ENCODE measurements at regions not wholly inside any gene's neighbourhood (a gene's known extent, or its start where the extent isn't known, plus 50 kb on each side); places are given as distances from the start of the nearest gene placed in this dataset.
"Not testable (repeated sequence)": the region's sequence is repeated elsewhere in the genome, so short reads cannot be mapped to it uniquely, and the experiment has no call there.

DNA sequence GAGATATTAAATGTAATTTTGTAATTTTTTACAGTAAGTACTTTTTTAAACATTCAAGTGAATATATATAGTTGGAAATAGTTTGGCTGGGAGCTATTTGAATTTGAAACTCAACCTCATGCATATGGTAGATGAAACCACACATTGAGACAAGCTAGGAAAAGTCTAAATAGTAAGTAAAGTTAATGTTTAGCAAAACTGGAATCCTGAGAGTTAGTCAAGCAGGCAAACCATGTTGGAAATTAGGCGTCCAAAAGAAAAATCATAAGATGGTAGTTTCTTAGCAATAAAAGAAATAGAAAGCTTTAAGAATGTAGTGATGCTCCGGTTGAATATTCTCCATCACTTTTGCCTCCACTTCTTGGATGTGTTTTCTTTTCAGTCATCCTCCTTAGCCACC lies 657.1 kb upstream of the CDH10 start:
- ATAC-seq (ENCODE audit: poor library complexity) (no peak), DNase-seq (no peak)
- intact Hi-C loops (cut with DNase I) = no loop called here

DNA sequence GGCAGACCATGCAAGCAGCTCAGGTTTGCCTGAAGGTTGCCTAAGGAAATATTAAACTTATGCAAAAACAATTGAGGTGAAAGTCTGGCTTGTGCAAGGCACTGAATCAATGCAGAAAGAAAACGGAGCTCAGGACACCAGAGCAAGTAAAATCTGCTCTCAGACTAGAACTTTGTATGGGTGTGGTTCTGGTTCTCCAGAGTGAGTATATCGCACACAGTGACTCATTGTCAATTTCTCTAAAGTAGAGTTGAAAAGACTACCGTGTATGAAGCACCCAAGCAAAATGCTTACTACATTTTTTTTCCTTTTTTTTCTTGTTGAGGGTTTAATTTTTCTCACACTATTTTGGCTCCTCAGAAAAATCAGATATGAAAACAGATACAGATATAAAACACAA lies 650.3 kb upstream of the CDH10 start:
- DNase-seq = no peak
- intact Hi-C loops (cut with DNase I) = no loop called here
- no peak for ATAC-seq (ENCODE audit: poor library complexity)

DNA sequence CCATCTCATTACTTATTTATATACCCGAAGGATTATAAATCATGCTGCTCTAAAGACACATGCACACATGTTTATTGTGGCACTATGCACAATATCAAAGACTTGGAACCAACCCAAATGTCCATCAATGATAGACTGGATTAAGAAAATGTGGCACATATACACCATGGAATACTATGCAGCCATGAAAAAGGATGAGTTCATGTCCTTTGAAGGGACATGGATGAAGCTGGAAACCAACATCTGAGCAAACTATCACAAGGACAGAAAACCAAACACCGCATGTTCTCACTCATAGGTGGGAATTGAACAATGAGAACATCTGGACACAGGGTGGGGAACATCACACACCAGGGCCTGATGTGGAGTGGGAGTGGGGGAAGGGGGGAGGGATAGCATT lies 645.0 kb upstream of the CDH10 start:
- ATAC-seq (ENCODE audit: poor library complexity); DNase-seq; intact Hi-C loops (cut with DNase I): not testable (repeated sequence)

DNA sequence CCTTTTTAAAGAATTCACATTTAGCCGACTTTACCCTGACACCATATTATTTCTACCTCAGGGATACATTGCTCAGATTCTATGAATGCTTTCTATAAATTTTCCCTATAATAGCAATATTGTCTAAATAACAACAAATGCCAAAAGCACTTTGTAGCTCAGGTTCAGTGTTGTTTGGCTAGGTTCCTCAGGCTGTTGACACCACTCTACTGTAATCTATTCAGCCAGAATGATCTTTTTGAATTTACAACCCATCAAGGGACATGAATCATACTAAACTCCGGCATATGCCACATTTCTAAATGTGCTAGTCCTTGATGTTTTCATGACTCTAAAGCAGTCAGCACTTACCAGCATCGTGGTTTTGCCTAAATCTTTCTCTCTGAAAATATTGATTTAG lies 641.5 kb upstream of the CDH10 start:
- DNase-seq = no peak
- intact Hi-C loops (cut with DNase I) = no loop called here
- no peak for ATAC-seq (ENCODE audit: poor library complexity)

DNA sequence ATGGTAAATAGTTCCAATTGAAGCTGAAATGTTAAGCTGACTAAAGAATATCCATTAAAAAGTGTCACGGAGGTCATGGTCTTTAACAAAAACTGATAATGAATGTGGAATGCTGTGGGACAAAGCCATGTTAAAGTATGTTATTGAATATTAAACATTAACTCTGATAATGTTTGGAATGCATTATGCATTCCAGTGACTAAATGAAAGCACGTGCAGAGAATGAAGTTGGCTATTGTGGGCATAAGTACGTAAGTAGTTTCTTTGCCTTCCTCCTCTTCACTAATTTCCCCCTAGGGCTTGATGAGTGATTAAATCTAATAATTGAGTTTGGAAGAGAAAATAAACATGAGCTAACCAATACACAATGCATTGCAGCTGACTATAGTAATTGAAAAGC lies 640.4 kb upstream of the CDH10 start:
- ATAC-seq (ENCODE audit: poor library complexity) = no peak
- intact Hi-C loops (cut with DNase I) = no loop called here

DNA sequence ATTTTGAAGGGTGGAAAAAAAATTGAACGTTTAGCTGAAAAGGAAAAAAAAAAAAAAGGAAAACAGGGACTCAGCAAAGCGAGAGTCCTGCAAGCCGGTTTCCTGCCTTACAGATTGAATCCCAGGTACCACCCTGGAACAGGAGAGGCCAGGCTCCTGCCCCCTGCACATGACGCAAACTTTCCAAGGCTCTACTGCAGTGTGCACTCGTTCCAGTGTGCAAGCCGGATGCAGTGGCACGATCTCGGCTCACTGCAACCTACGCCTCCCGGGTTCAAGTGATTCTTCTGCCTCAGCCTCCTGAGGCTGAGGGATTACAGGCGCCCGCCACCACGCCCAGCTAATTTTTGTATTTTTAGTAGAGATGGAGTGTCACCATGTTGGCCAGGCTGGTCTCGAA lies 618.7 kb upstream of the CDH10 start:
- ATAC-seq (ENCODE audit: poor library complexity); intact Hi-C loops (cut with DNase I); DNase-seq: not testable (repeated sequence)

More for the DNA sequence above, 640.4 kb upstream of the CDH10 start:
- no peak for DNase-seq

DNA sequence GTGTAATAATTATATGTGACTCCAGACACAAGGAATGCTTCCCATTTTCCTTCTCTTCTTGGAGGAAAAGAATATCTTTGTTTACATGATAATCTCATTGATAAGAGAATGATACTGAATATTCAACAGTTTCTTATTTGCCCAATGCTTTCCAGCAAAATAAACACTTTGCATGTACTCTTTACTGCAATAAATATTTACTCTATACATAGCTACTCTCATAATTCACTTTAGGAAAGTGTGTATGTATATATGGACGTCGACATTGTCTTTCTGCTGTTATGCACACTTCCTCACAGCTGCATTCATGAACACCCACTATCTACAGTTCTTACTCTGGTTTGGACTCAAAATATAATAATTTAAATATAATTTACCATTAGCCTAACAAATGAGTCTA lies 617.4 kb upstream of the CDH10 start:
- ATAC-seq (ENCODE audit: poor library complexity) (no peak), DNase-seq (no peak)
- intact Hi-C loops (cut with DNase I) = no loop called here

DNA sequence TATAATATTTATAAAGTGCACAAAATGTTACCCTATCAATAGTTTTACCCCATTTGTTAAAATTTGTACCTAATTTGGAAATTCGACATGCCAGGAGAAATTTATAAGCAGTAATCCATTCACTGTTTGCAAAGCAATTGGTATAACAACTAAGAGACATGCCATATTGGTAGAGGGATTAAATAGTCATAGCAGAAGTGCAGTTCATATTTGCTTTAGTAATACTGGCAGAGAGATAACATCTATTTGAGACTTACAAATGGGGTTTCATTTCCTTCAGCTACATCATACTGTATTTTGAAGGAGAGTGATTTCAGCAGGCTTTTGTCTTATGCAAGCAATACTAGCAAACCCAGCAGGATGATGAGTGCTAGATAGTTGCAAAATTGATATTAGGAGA lies 610.4 kb upstream of the CDH10 start:
- no peak for ATAC-seq (ENCODE audit: poor library complexity)
- intact Hi-C loops (cut with DNase I) = no loop called here

DNA sequence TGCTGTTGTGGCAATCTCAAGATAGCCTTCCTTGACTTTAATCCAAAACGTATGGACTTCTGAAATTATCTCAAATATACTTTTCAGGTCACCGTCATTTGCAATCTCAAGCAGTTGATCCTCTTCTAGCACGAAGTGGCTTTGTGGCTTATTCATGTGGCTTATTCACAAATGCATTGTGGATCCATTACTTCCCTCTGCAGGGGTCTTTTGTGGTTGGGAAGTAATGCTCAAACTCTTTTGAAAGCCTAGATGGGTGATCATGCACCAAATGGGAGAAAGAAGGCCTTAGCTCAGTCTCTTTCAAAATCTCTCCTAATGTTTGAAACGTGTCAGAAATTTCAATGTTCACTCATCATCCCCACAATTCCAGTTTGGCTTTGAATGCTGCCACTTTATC lies 597.2 kb upstream of the CDH10 start:
- intact Hi-C loops (cut with DNase I) = no loop called here
- DNase-seq = no peak
- ATAC-seq (ENCODE audit: poor library complexity) = no peak

More for the DNA sequence above, 610.4 kb upstream of the CDH10 start:
- no peak for DNase-seq

DNA sequence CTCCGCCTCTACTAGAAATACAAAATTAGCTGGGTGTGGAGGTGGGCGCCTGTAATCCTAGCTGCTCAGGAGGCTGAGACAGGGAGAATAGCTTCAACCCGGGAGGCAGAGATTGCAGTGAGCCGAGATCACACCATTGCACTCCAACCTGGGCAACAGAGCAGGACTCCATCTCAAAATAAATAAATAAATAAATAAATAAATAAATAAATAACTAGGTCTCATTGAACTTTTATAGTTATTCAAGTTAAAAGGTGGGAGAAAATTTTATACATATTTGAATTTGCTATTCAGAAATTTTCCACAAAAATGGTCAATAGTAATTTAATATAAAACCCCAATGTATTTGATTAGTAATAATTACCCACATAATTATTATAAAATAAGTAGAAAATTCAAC lies 593.9 kb upstream of the CDH10 start:
- ATAC-seq (ENCODE audit: poor library complexity); intact Hi-C loops (cut with DNase I); DNase-seq: not testable (repeated sequence)

DNA sequence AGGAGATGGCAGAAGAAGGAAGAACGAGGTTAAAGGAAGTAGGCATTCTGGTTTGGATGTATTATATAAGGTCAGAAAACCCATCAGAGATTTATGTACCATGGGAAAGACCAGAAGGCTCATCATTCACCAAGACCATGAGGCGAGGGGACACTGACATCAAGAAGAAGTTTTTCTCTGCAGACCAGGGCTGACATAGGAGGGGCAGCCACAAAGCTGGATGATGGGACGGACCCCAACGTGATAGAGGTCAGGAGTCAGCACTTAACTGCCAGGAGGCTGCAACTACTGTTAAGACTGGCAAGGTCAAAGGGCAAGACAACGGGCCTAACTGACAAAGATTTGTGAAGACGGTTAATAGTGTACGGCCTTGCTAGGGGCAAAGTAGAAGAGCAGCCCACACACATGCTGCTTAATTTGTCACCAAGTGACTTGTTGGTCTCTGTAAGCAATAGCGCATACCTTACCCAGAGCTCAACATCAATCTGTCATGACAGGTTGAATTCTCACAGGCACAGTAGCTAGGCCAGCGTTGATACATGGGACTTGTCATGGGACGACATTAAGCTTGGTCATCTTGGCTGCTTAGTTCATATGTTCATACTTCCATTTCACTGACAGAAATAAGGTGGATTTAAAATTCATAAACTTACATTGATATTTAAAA lies 579.7 kb upstream of the CDH10 start:
- intact Hi-C loops (cut with DNase I) = no loop called here
- no peak for DNase-seq
- ATAC-seq (ENCODE audit: poor library complexity) = no peak

DNA sequence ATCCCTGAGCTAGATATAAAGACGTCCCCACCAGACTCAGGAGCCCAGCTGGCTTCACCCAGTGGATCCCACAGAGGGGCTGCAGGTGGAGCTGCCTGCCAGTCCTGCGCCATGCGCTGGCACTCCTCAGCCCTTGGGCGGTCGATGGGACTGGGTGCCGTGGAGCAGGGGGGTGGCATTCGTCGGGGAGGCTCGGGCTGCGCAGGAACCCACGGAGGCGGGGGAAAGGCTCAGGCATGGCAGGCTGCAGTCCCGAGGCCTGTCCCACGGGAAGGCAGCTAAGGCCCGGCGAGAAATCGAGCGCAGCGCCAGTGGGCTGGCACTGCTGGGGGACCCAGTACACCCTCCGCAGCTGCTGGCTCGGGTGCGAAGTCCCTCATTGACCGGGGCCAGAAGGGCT lies 555.1 kb upstream of the CDH10 start:
- intact Hi-C loops (cut with DNase I); ATAC-seq (ENCODE audit: poor library complexity); DNase-seq: not testable (repeated sequence)

DNA sequence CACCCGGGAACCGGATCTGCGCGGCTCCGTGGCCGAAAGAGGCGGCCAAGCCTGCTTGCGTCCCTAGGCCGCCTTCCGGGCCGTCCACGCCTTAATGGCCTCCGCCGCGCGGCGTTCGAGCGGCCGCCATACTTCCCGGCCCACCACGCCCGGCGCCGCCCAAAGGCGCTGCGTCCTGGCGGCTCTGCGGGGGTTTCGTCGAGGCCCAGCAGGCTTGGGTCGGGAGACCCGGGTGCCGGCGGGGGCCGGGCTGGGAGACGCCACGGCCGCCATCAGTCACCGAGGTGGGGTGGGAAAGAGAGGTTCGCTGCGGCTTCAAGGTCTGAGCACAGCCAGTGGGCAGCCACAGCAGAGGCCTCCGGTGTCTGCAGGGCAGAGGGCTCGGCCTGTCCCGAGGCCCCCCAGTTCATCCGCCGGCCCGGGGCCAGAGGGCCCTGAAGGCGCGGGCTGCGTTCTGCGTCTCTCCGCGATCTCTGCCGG lies 545.8 kb upstream of the CDH10 start:
- no peak for ATAC-seq (ENCODE audit: poor library complexity)
- no peak for DNase-seq
- intact Hi-C loops (cut with DNase I) = no loop called here

DNA sequence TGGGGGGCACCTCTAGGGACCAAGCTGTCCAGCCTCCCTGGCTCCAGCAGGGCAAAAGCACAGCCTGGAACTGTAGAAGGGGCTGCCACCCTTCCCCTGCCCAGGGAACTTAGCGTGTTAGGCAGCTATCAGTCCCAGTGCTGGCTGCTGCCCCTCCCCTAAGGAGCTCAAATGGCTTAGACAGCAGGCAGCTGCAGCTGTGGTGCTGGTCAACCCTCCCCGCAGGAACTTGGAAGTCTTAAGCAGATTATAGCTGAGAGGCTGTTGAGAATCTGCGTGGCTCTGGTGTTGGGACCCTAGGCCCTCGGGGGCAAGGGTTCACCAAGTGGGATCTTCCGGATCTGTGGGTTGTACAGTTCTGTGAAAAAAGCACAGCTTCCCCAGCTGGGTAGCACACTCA lies 536.5 kb upstream of the CDH10 start:
- intact Hi-C loops (cut with DNase I) = no loop called here
- no peak for ATAC-seq (ENCODE audit: poor library complexity)

DNA sequence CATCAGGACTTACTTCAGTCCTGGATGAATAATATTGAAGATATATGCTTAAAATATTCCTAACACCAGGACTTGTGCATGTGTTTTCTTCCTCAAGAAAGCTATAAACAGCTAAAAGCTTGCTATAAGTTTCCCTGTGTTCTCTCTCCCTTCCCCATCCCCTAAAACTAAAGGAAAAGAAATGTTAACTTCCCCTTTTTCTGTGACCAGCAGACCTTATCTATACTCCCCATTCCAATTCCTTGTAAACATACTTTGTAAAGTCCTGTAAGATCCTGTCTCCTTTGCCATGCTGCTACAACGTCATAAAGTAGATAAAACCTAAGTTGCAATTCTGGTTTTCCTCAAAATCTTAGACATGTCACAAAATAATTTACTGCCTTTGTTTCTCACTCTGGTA lies 517.8 kb upstream of the CDH10 start:
- intact Hi-C loops (cut with DNase I); ATAC-seq (ENCODE audit: poor library complexity); DNase-seq: not testable (repeated sequence)

More for the DNA sequence above, 536.5 kb upstream of the CDH10 start:
- DNase-seq = no peak

DNA sequence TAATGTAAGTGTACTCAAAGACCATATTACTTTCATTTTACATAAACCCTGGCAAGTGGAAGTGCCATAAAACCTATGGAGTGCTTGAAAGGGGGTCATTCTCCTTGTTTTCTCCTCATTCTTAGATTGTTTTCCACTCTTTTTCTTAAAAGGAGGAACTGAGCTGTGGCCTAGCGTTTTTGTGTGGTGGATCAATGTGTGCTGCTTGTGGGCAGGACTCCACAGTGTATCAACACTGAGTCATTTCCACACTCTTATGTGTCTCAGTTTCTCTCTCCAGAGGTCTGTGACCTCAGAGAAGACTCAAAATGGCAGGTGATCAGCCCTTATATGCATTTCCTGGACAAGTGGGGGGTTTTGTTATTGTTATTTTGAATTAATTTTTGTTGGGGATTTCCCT lies 516.1 kb upstream of the CDH10 start:
- intact Hi-C loops (cut with DNase I) = no loop called here
- DNase-seq (no peak), ATAC-seq (ENCODE audit: poor library complexity) (no peak)

DNA sequence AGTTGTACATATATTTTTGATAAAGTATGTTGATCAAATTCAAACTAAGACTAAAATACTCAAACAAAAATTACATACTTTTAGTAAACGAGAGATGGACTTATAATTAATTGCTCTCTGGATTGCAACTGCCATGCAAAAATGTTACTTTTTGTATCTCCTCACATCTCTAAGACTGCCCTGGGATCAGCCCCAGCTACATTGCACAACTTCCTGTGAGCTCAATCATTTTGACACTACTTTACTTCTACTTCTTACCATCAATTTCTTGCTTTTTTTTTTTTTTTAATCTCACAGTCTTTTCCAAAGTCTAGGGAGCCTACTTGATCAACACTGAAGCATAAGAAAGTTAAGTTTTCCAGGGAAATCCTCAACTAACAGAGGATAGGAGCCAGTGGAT lies 506.0 kb upstream of the CDH10 start:
- intact Hi-C loops (cut with DNase I) = no loop called here
- ATAC-seq (ENCODE audit: poor library complexity) = no peak
- DNase-seq = no peak

DNA sequence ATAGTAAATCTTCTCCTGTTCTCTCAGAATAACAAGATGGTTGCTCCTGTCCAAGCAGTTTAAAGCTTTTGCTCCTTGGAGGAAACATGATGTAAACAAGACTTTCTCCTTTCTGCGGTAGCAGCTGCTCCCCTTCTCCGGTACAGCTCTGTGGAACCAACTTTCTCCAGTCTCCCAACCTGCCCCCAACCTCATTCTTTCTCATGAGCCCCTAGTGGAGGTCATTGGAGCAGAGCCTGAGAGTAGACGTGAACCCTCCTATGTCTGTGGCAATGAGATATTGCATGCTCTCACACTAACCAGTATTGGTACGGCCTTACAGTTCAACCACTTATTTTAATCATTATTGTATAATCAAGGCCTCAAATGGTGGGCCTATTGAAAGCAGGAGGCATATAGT lies 483.8 kb upstream of the CDH10 start:
- ATAC-seq (ENCODE audit: poor library complexity) = no peak
- intact Hi-C loops (cut with DNase I) = no loop called here
- no peak for DNase-seq

DNA sequence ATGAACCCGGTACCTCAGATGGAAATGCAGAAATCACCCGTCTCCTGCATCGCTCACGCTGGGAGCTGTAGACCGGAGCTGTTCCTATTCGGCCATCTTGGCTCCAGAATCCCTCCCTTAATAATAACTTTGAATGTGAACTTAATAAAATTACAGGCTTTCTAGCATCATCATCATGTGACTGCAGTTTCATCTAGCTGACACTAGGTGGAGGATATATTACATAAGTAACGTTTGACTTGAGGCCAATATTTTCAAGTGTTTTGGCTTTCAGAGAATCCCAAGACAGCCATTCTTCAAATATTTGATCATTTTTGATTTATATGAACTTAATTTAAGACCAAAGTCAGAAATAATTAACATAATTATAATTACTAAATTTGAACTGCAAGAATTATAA lies 474.9 kb upstream of the CDH10 start:
- intact Hi-C loops (cut with DNase I) = no loop called here

DNA sequence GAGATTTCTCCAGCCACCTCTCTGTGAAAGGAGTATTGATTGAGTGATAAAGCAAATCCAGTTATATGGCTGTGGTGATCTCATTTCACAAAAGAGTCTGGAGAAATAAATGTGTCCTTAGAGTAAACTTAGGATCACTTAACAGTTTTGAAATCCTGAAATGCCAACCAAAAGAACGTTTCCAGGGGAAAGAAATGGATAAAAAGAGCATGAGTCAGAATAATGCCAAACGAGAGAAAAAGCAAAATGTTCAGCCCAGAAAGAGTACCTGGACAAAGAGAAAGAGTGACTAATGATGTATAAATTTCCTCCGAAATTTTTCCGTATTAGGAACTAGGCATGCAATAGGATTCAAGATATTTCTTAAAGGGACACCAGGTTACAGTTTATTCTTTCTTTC lies 463.1 kb upstream of the CDH10 start:
- DNase-seq (no peak), ATAC-seq (ENCODE audit: poor library complexity) (no peak)
- intact Hi-C loops (cut with DNase I) = no loop called here

More for the DNA sequence above, 474.9 kb upstream of the CDH10 start:
- ATAC-seq (ENCODE audit: poor library complexity) = no peak
- DNase-seq = no peak

DNA sequence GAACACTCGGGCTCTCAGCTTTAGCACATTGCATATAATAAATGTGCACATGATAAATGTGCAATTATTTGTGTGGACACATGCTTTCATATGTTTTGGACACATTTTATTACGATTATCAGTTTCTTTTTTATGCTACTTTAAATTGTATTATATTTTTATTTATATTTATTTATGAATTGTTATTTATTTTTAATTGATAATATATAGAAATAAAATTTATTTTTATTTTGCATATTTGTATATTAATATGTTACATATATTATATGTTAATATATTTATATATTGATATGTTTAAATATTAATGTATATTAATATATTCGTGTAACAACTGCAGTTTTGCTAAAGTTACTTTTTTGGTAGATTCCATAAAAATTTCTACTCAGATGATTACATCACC lies 454.8 kb upstream of the CDH10 start:
- DNase-seq = no peak
- no peak for ATAC-seq (ENCODE audit: poor library complexity)
- intact Hi-C loops (cut with DNase I) = no loop called here
